Loucy (cell line): ENCODE measurements at regions not wholly inside any gene's neighbourhood (a gene's known extent, or its start where the extent isn't known, plus 50 kb on each side); places are given as distances from the start of the nearest gene placed in this dataset.
"Not testable (repeated sequence)": the region's sequence is repeated elsewhere in the genome, so short reads cannot be mapped to it uniquely, and the experiment has no call there.

Experiments
- H2AFZ ChIP-seq: fragments of 200-600 bp; sonication (generic); 2 replicates; pipeline ENCODE4 v1.6.0; 2016; ENCODE audit warnings: antibody characterized with exemption, mild to moderate bottlenecking, low read length, moderate library complexity
- H3F3A ChIP-seq: fragments of 200-600 bp; 2 replicates; pipeline ENCODE4 v1.6.0; 2016; ENCODE audit warnings: antibody characterized with exemption, low read depth, mild to moderate bottlenecking
- H3K27me3 ChIP-seq: fragments of 200-600 bp; sonication (generic); 2 replicates; pipeline ENCODE4 v1.6.1; 2014; ENCODE audit warnings: low read length, mild to moderate bottlenecking; ENCODE audit not compliant: insufficient read depth, poor library complexity, severe bottlenecking
- H3K36me3 ChIP-seq: fragments of 200-600 bp; sonication (generic); 2 replicates; pipeline ENCODE4 v1.6.1; 2016; ENCODE audit warnings: low read length; ENCODE audit not compliant: insufficient read depth
- H3K4me1 ChIP-seq: fragments of 200-600 bp; sonication (generic); 2 replicates; pipeline ENCODE4 v1.5.1; 2014; ENCODE audit warnings: low read length, mild to moderate bottlenecking; ENCODE audit not compliant: insufficient read depth, poor library complexity, severe bottlenecking
- H3K4me2 ChIP-seq: fragments of 200-600 bp; sonication (generic); 2 replicates; pipeline ENCODE4 v1.6.0; 2014; ENCODE audit warnings: antibody characterized with exemption, low read length, low read depth, mild to moderate bottlenecking; ENCODE audit not compliant: poor library complexity, severe bottlenecking
- H3K4me3 ChIP-seq: fragments of 200-600 bp; sonication (generic); 2 replicates; pipeline ENCODE4 v1.5.1; 2014; ENCODE audit warnings: low read length, mild to moderate bottlenecking, mixed read lengths; ENCODE audit not compliant: poor library complexity, severe bottlenecking
- H3K79me2 ChIP-seq: fragments of 200-600 bp; sonication (generic); 2 replicates; pipeline ENCODE4 v1.6.1; 2014; ENCODE audit warnings: low read length; ENCODE audit not compliant: insufficient read depth
- H3K9ac ChIP-seq: fragments of 200-600 bp; sonication (generic); 2 replicates; pipeline ENCODE4 v1.6.0; 2014; ENCODE audit warnings: mild to moderate bottlenecking, low read depth, low read length, moderate library complexity; ENCODE audit not compliant: poor library complexity, severe bottlenecking
- H3K9me2 ChIP-seq: fragments of 200-600 bp; sonication (generic); replicated peaks from 2 replicates; pipeline ENCODE4 v1.6.1; 2016; ENCODE audit warnings: low read depth, low read length, mixed read lengths
- H3K9me3 ChIP-seq: fragments of 200-600 bp; sonication (generic); 2 replicates; pipeline ENCODE4 v1.6.1; 2014; ENCODE audit warnings: mild to moderate bottlenecking, antibody characterized with exemption, low read length, low read depth; ENCODE audit not compliant: insufficient read depth
- H4K20me1 ChIP-seq: fragments of 200-600 bp; sonication (generic); 2 replicates; pipeline ENCODE4 v1.6.0; 2014; ENCODE audit warnings: antibody characterized with exemption, low read length, mild to moderate bottlenecking; ENCODE audit not compliant: insufficient read depth, poor library complexity, severe bottlenecking
- CTCF ChIP-seq: fragments of 200-600 bp; sonication (generic); conservative IDR thresholded peaks from 2 replicates; pipeline ENCODE4 v1.5.1; 2014; ENCODE audit warnings: mild to moderate bottlenecking, antibody characterized with exemption, low read length
- EZH2phosphoT487 ChIP-seq: fragments of 200-600 bp; IDR thresholded peaks from 2 replicates; pipeline ENCODE4 v1.6.1; 2018; ENCODE audit warnings: antibody characterized with exemption, mild to moderate bottlenecking, moderate library complexity, borderline replicate concordance

GRCh38 chr10:129203819-129204218, 263.2 kb upstream of the MGMT start:
- Histone ChIP-seq H3K9me2 (no peaks in the 10 kb centered on the region), H3K4me3 (no peak overlapping the region), H3K4me2 (no peak overlapping the region), H3K4me1 (no peaks in the 10 kb centered on the region), H3K27me3 (no peaks in the 10 kb centered on the region), H3F3A (no peaks in the 10 kb centered on the region), H4K20me1 (no peaks in the 10 kb centered on the region), H3K9me3 (no peaks in the 10 kb centered on the region), H3K36me3 (no peaks in the 10 kb centered on the region), H3K79me2 (no peaks in the 10 kb centered on the region), H3K9ac (no peak overlapping the region), H2AFZ (no peak overlapping the region)
- TF ChIP-seq CTCF (no peak), EZH2phosphoT487 (no peak)

GRCh38 chr10:129207297-129207696, 259.7 kb upstream of the MGMT start:
- Histone ChIP-seq H3K9me3 (no peaks in the 10 kb centered on the region), H3K27me3 (no peaks in the 10 kb centered on the region), H3K36me3 (no peaks in the 10 kb centered on the region), H2AFZ (no peak overlapping the region), H4K20me1 (no peaks in the 10 kb centered on the region), H3K79me2 (no peaks in the 10 kb centered on the region), H3K9ac (no peak overlapping the region), H3F3A (no peaks in the 10 kb centered on the region), H3K9me2 (no peaks in the 10 kb centered on the region), H3K4me1 (no peaks in the 10 kb centered on the region), H3K4me3 (no peak overlapping the region), H3K4me2 (no peak overlapping the region)
- TF ChIP-seq EZH2phosphoT487 = no peak

GRCh38 chr10:129210876-129211275, 256.2 kb upstream of the MGMT start:
- no peak overlapping the region for H3K4me3 ChIP-seq
- H3K79me2 ChIP-seq = no peaks in the 10 kb centered on the region
- H3K9ac ChIP-seq = no peak overlapping the region
- H3K9me2 ChIP-seq = no peaks in the 10 kb centered on the region
- no peak overlapping the region for H2AFZ ChIP-seq
- no peaks in the 10 kb centered on the region for H4K20me1 ChIP-seq
- no peak overlapping the region for H3K4me2 ChIP-seq
- H3K27me3 ChIP-seq = no peaks in the 10 kb centered on the region
- no peaks in the 10 kb centered on the region for H3K9me3 ChIP-seq
- TF ChIP-seq CTCF (no peak), EZH2phosphoT487 (no peak)
- H3K36me3 ChIP-seq = no peaks in the 10 kb centered on the region
- H3F3A ChIP-seq = no peaks in the 10 kb centered on the region
- no peaks in the 10 kb centered on the region for H3K4me1 ChIP-seq

GRCh38 chr10:129213256-129213655, 253.8 kb upstream of the MGMT start:
- no peaks in the 10 kb centered on the region for H3K9me3 ChIP-seq
- H3K9ac ChIP-seq = no peak overlapping the region
- H3F3A ChIP-seq = no peaks in the 10 kb centered on the region
- H3K4me3 ChIP-seq = no peak overlapping the region
- no peaks in the 10 kb centered on the region for H4K20me1 ChIP-seq
- H3K79me2 ChIP-seq = no peaks in the 10 kb centered on the region
- TF ChIP-seq EZH2phosphoT487 = no peak
- no peak for TF ChIP-seq CTCF
- H2AFZ ChIP-seq = no peak overlapping the region
- no peaks in the 10 kb centered on the region for H3K27me3 ChIP-seq
- H3K4me1 ChIP-seq = no peaks in the 10 kb centered on the region
- no peaks in the 10 kb centered on the region for H3K9me2 ChIP-seq
- H3K4me2 ChIP-seq = no peak overlapping the region
- H3K36me3 ChIP-seq = no peaks in the 10 kb centered on the region

- not testable (repeated sequence) for H3K9me3 ChIP-seq, H3K9ac ChIP-seq, H3K4me1 ChIP-seq, H4K20me1 ChIP-seq, H3K27me3 ChIP-seq, H3K4me3 ChIP-seq, H3K79me2 ChIP-seq, H3K4me2 ChIP-seq, H2AFZ ChIP-seq, H3F3A ChIP-seq, H3K9me2 ChIP-seq, H3K36me3 ChIP-seq
These were observed 253.0 kb upstream of the MGMT start for GRCh38 chr10:129213996-129214395.
